KMS-11 (cell line): ENCODE measurements at regions not wholly inside any gene's neighbourhood (a gene's known extent, or its start where the extent isn't known, plus 50 kb on each side); places are given as distances from the start of the nearest gene placed in this dataset.

ENCODE experiments used
- H2AFZ ChIP-seq: fragments of 200-600 bp; sonication (generic); 2 replicates; pipeline ENCODE4 v1.6.1; 2016; ENCODE audit warnings: antibody characterized with exemption, mixed run types, low read depth
- H3K27ac ChIP-seq: fragments of 200-600 bp; sonication (generic); 2 replicates; pipeline ENCODE4 v1.6.1; 2016; ENCODE audit warnings: mild to moderate bottlenecking, mixed run types
- H3K27me3 ChIP-seq: fragments of 200-600 bp; sonication (generic); 2 replicates; pipeline ENCODE4 v1.6.1; 2017; ENCODE audit warnings: mild to moderate bottlenecking, low read depth, mixed run types, moderate library complexity; ENCODE audit not compliant: insufficient read depth
- H3K36me3 ChIP-seq: fragments of 200-600 bp; sonication (generic); 2 replicates; pipeline ENCODE4 v1.6.1; 2017; ENCODE audit warnings: mild to moderate bottlenecking, mixed run types; ENCODE audit not compliant: insufficient read depth
- H3K4me1 ChIP-seq: fragments of 200-600 bp; sonication (generic); 2 replicates; pipeline ENCODE4 v1.6.1; 2016; ENCODE audit warnings: mild to moderate bottlenecking, low read depth, mixed run types; ENCODE audit not compliant: poor library complexity, severe bottlenecking
- H3K4me2 ChIP-seq: fragments of 200-600 bp; sonication (generic); 2 replicates; pipeline ENCODE4 v1.7.0; 2016; ENCODE audit warnings: mild to moderate bottlenecking, mixed run types
- H3K4me3 ChIP-seq: fragments of 200-600 bp; sonication (generic); IDR thresholded peaks from 2 replicates; pipeline ENCODE4 v1.6.1; 2017; ENCODE audit warnings: low read depth, low read length, mixed read lengths; ENCODE audit not compliant: insufficient read depth
- H3K79me2 ChIP-seq: fragments of 200-600 bp; sonication (generic); 2 replicates; pipeline ENCODE4 v1.6.1; 2016; ENCODE audit warnings: low read depth, mixed run types; ENCODE audit not compliant: insufficient read depth
- H3K9ac ChIP-seq: fragments of 200-600 bp; sonication (generic); 2 replicates; pipeline ENCODE4 v1.6.1; 2016; ENCODE audit warnings: mild to moderate bottlenecking, mixed run types
- H4K20me1 ChIP-seq: fragments of 200-600 bp; sonication (generic); 2 replicates; pipeline ENCODE4 v1.6.1; 2016; ENCODE audit warnings: mild to moderate bottlenecking, mixed run types; ENCODE audit not compliant: insufficient read depth
- CTCF ChIP-seq: fragments of 200-600 bp; sonication (generic); conservative IDR thresholded peaks from 2 replicates; pipeline ENCODE4 v1.6.1; 2017; ENCODE audit warnings: low read depth, mild to moderate bottlenecking, antibody characterized with exemption, low read length, moderate library complexity, mixed read lengths

- Histone ChIP-seq H2AFZ (no peak overlapping the region), H3K9ac (no peak overlapping the region), H3K4me3 (no peak overlapping the region), H3K4me2 (peak overlapping the region; percentile 28; the same call in 1 of the 2 replicates), H3K79me2 (no peaks in the 10 kb centered on the region), H3K27me3 (peaks cover 12% of the 10 kb centered on the region; the same call in 1 of the 2 replicates), H3K4me1 (peaks cover 23% of the 10 kb centered on the region), H3K36me3 (no peaks in the 10 kb centered on the region), H3K27ac (no peak overlapping the region), H4K20me1 (no peaks in the 10 kb centered on the region)
- no peak for TF ChIP-seq CTCF
Observed at GRCh38 chr13:99859178-99860177, 112.1 kb downstream of the ZIC5 start.

DNA sequence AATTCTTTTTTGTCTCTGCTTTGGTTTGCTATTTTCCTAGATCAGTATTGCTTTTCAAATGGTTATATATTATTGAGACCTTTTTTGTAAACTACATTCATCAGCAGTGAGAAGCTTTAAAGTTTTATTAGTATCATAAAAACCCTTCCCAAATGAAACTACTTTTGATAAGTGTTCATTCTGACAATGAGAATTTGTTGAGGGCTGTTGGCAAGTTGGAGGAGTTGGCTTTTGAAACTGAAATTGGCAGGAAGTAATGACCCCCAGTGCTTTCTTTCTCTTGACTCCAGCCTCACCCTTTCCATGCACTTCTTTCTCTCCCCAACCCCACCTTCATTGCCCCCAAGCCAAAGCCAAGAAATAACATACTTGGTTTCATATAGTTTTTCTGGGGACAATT lies 113.8 kb downstream of the ZIC5 start:
- Histone ChIP-seq H4K20me1 (no peaks in the 10 kb centered on the region), H2AFZ (no peak overlapping the region), H3K79me2 (no peaks in the 10 kb centered on the region), H3K27ac (no peak overlapping the region), H3K4me2 (no peak overlapping the region), H3K4me1 (peaks cover 23% of the 10 kb centered on the region), H3K36me3 (no peaks in the 10 kb centered on the region), H3K4me3 (no peak overlapping the region), H3K9ac (no peak overlapping the region), H3K27me3 (peaks cover 12% of the 10 kb centered on the region; the same call in 1 of the 2 replicates)
- no peak for TF ChIP-seq CTCF

DNA sequence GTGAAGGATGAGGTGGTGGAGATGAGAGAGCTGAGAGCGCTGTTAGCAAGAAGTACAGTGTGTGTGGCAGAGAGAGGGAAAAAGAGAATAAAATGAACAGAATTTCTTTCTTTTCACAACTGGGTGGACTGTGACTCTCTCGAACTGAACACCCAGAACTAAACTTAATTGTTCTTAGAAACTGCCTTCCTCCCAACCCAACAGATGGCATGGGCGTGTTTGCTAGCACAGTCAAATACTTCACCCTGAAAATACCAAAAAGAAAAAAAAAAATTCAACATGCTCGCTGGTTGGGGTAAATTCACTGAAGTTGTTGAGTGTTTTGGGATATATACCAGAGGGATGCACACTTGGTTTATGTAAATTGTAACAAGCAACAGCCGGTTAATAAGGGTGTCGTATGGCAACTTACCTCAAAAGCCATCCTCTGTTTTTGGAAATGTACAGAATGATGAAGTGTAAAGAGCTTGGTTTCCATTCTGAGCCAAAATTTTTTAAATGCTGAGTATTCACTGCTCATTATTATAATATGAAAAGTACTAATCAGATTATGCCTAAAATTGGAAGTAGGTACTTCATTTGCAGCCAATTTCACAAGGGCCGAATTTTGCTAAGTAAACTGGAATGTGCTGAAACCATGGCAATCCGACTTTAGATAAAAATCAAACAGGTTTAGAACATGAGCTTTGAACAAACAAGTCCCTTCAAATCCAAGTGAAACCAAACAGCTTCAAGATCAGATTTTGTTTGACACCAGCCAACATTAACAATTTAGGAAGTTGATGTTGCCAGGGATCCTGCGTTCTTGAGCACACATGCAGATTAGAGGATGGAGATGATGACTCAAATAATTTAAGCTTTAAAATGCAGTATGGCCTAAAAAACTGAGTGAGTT lies 115.8 kb downstream of the ZIC5 start:
- Histone ChIP-seq H3K27me3 (peaks cover 9% of the 10 kb centered on the region; the same call in 1 of the 2 replicates), H4K20me1 (no peaks in the 10 kb centered on the region), H3K4me1 (peaks cover 23% of the 10 kb centered on the region), H3K79me2 (no peaks in the 10 kb centered on the region), H3K4me2 (no peak overlapping the region), H2AFZ (no peak overlapping the region), H3K27ac (no peak overlapping the region), H3K9ac (no peak overlapping the region), H3K4me3 (no peak overlapping the region), H3K36me3 (no peaks in the 10 kb centered on the region)
- no peak for TF ChIP-seq CTCF

DNA sequence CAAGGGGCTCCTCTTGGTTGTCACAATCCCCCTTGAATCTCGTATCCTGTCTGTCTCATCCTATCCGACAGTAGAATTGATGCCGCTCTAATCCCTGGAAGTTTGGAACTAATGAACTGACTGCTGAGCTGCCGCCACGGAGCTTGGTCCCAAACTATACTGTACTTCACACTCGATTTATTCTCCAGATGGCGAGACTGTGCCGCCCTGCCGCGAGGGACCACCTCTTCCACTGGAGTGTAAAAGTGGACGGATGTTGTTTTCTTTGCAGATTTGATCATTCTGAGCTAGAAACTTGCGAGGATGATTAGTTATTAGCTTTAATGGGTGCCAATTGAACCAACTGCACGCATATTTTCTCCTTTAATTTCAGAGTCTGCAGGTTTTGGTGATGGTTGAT lies 117.2 kb downstream of the ZIC5 start:
- Histone ChIP-seq H2AFZ (no peak overlapping the region), H3K27ac (no peak overlapping the region), H3K27me3 (peaks cover 9% of the 10 kb centered on the region; the same call in 1 of the 2 replicates), H3K79me2 (no peaks in the 10 kb centered on the region), H3K4me1 (peaks cover 10% of the 10 kb centered on the region), H3K4me3 (no peak overlapping the region), H3K4me2 (no peak overlapping the region), H4K20me1 (no peaks in the 10 kb centered on the region), H3K36me3 (no peaks in the 10 kb centered on the region), H3K9ac (no peak overlapping the region)
- no peak for TF ChIP-seq CTCF
